ENCODE measurements at regions not wholly inside any gene's neighbourhood (a gene's known extent, or its start where the extent isn't known, plus 50 kb on each side); places are given as distances from the start of the nearest gene placed in this dataset.

DNA sequence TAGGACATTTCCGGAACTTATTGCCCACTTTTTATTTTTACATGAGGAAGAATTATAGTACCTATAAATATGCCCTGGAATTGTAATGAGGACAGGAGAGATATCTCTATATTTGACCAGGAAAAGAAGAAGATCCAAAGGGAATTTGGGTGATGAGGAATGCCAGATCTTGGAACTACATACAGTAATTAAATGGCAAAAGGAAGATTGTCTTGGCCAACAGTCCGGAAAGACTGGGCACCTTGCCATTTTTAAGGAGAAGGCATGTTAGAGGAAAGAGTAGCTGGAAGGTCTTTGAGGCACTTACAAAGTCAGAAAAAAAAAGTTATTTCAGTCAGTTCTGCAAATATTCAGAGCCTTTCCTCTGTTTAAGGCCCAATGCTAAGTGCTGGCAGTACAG lies 616.4 kb downstream of the MED13L start:
- in situ Hi-C loops (cut with HindIII; ENCODE audit: low pct_unique_long_range_greater_than_20kb, low sequenced_read_pairs) = no loop called here
- TF ChIP-seq JUND (IDR thresholded peaks at IDR 0.05; ENCODE audit: low read depth) = no peak
- no peak for DNase-seq (ENCODE audit: low read depth in 1 of 2, low spot score in 1 of 2)

DNA sequence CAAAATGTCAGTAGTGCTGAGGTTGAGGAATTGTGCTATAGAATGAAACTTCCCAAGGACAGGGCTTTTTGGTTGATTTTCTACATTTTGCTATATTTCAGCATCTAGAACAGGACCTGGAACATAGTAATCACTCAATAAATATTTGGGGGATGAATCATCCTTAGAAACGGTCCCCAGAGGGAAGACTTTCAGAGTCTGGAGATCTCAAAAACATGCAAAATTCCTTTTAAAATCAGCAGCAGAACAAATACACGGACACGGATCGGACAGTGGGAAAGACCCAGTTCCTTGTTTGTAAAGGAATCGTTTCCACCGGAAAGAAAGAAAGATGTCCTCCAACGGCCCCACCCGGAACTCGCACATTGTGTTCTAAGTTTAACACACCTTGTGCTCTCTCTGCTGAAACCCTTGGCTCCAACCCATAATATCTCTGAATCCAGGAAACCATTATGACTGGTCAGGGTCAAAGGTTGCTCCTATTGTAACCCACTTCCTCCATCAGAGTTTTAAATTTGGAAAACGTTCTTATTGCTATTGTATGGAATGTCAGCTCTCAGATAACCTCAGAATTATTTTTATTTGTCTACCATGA lies 617.2 kb downstream of the MED13L start:
- in situ Hi-C loops (cut with HindIII; ENCODE audit: low pct_unique_long_range_greater_than_20kb, low sequenced_read_pairs) = no loop called here
- DNase-seq (ENCODE audit: low read depth in 1 of 2, low spot score in 1 of 2) = no peak
- TF ChIP-seq JUND (IDR thresholded peaks at IDR 0.05; ENCODE audit: low read depth) = no peak

DNA sequence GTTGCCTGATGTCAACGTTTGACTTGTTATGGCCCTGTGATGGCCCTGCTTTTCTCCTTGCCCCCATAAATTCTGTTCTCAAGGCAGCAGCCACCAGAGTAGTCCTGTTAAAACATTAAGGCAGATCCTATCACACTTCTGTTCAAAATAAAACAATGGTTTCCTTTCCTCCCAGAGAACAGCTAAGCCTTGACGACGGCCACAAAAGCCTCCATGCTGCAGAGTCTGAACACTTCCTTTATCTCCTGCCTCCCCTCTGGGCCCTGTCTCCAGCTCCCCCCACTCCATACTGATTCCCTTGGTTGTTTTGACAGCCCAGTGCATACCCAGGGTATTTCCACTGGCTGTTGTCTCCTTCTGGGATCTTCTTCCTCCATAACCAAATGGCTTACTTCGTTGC lies 618.1 kb downstream of the MED13L start:
- in situ Hi-C loops (cut with HindIII; ENCODE audit: low pct_unique_long_range_greater_than_20kb, low sequenced_read_pairs) = no loop called here
- no peak for DNase-seq (ENCODE audit: low read depth in 1 of 2, low spot score in 1 of 2)
- TF ChIP-seq JUND (IDR thresholded peaks at IDR 0.05; ENCODE audit: low read depth) = no peak

DNA sequence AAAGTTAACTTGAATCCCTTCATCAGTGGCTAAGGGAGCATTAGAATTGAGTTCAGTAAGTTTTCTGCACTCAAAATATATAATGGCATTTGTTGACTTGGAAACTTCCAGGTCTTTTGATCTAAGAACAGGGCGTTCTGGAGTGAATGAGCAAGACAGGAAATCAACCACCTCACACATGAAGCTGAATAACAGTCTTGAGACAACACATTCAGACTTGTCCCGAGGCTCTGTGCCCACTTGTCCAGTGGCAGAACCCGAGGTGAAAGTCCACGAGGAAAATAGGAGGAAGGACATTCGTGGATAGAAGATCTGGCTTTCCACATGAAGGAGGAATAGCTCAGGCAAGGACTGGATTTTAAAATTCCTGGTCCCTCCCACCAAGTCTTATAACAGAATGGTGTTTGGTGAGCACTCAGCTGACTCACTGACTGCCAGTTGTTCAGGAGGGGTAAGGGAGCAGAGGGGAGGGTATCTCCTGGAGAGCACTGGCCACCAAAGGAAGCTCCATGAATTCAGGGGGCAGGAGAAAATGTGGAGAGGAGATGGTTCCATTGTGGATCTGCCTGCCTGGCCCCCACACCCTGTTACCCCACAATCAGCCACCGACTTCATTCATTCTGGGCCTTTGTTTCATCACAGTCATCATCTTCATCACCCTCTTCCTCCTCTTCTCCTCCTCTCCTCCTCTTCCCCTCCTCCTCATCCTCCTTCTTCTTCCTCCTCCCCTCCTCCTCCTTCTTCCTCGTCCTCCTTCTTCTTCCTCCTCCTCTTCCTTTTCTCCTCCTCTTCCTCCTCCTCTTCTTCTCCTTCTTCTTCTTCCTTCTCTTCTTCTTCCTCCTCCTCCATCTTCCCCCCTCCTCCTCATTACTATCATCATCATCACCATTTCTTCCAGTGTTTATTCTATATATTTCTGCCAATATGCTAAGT lies 620.1 kb downstream of the MED13L start:
- TF ChIP-seq JUND (IDR thresholded peaks at IDR 0.05; ENCODE audit: low read depth) = no peak
- in situ Hi-C loops (cut with HindIII; ENCODE audit: low pct_unique_long_range_greater_than_20kb, low sequenced_read_pairs) = no loop called here
- no peak for DNase-seq (ENCODE audit: low read depth in 1 of 2, low spot score in 1 of 2)

DNA sequence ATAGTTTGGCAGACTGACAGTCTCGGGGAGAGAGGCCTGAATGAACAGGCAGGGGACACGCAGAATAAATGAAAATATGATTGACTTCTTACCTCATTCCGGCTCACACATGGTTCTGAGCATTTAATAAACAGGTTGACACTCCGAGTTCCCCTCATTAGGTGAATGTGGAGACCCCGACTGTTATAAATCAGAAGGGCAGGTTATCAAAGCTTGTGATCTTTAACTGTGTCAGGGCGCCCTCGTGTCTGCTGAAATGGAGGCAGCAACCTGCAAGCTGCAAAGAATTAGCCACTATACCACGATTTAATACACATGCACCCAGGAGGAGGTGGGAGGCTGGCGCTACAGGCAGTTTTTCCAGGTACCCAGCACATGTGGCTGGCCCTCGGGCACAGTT lies 627.5 kb downstream of the MED13L start:
- no peak for TF ChIP-seq JUND (IDR thresholded peaks at IDR 0.05; ENCODE audit: low read depth)
- in situ Hi-C loops (cut with HindIII; ENCODE audit: low pct_unique_long_range_greater_than_20kb, low sequenced_read_pairs) = no loop called here
- no peak for DNase-seq (ENCODE audit: low read depth in 1 of 2, low spot score in 1 of 2)

DNA sequence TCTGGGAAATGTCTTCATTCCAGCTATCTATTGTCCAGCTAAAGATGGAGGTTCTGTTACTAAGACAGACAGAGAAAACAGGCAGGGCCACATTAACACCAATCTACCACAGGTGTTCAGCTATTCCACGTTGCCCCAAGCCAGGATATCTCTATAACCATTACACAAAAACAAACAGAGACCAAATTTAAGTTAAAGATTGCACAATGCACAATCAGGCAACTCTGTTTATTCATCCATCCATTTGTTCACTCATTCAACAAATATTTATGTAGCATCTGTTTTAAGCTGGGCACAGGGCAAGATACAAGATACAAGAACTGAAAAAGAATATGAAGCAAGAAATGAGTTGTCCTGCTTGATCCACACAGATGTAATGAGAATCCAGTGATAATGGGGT lies 629.0 kb downstream of the MED13L start:
- in situ Hi-C loops (cut with HindIII; ENCODE audit: low pct_unique_long_range_greater_than_20kb, low sequenced_read_pairs) = no loop called here
- no peak for DNase-seq (ENCODE audit: low read depth in 1 of 2, low spot score in 1 of 2)
- TF ChIP-seq JUND (IDR thresholded peaks at IDR 0.05; ENCODE audit: low read depth) = no peak

DNA sequence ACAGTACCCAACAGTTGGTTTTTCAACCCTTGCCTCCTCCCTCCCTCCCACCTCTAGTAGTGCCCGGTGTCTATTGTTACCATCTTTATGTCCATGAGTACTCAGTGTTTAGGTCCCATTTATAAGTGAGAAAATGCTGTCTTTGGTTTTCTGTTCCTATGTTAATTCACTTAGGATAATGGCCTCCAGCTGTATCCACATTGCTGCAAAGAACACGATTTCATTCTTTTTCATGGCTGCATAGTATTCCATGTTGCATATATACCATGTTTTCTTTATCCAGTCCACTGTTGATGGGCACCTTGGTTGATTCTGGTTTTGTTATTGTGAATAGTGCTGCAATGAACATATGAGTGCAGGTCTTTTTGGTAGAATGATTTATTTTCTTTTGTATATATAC lies 631.3 kb downstream of the MED13L start:
- DNase-seq (ENCODE audit: low read depth in 1 of 2, low spot score in 1 of 2) = no peak
- in situ Hi-C loops (cut with HindIII; ENCODE audit: low pct_unique_long_range_greater_than_20kb, low sequenced_read_pairs) = no loop called here
- TF ChIP-seq JUND (IDR thresholded peaks at IDR 0.05; ENCODE audit: low read depth) = no peak

DNA sequence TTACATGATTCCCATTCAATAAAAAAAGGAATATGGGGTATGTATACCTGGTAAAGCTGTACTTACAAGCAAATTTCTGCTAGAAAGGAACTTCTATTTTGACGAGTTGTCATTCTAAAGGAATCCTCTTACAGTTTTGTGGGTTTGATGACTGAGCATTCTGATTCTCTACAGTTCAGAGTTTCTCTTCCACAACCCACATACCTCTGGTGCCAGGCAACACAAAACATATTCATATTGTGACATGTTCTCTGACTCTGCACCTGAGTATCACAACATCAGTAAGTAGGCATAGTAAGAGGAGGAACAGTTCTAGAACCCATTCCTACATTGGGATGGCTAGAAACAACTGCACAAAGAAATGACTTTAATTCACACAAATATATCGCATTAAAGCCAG lies 636.6 kb downstream of the MED13L start:
- DNase-seq (ENCODE audit: low read depth in 1 of 2, low spot score in 1 of 2) = no peak
- no peak for TF ChIP-seq JUND (IDR thresholded peaks at IDR 0.05; ENCODE audit: low read depth)
- in situ Hi-C loops (cut with HindIII; ENCODE audit: low pct_unique_long_range_greater_than_20kb, low sequenced_read_pairs) = no loop called here

DNA sequence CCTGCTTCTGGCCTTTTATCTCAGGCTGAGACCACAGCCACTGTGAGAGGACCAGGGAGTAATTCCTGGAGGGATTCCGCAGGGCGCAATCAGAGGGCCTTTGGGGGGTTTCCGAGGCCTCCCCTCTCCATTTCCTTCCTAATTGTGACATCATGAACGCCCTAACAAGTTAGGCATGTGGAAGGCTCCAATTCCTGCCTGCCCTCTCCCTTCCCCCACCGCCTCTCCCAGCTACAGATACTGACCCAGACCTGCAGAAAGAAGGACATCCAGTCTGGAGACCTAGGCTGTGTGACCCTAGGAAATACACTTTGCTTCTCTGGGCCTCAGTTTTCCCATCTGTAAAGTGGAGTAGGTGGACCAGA lies 637.9 kb downstream of the MED13L start:
- DNase-seq (ENCODE audit: low read depth in 1 of 2, low spot score in 1 of 2) = no peak
- no peak for TF ChIP-seq JUND (IDR thresholded peaks at IDR 0.05; ENCODE audit: low read depth)
- in situ Hi-C loops (cut with HindIII; ENCODE audit: low pct_unique_long_range_greater_than_20kb, low sequenced_read_pairs) = no loop called here

DNA sequence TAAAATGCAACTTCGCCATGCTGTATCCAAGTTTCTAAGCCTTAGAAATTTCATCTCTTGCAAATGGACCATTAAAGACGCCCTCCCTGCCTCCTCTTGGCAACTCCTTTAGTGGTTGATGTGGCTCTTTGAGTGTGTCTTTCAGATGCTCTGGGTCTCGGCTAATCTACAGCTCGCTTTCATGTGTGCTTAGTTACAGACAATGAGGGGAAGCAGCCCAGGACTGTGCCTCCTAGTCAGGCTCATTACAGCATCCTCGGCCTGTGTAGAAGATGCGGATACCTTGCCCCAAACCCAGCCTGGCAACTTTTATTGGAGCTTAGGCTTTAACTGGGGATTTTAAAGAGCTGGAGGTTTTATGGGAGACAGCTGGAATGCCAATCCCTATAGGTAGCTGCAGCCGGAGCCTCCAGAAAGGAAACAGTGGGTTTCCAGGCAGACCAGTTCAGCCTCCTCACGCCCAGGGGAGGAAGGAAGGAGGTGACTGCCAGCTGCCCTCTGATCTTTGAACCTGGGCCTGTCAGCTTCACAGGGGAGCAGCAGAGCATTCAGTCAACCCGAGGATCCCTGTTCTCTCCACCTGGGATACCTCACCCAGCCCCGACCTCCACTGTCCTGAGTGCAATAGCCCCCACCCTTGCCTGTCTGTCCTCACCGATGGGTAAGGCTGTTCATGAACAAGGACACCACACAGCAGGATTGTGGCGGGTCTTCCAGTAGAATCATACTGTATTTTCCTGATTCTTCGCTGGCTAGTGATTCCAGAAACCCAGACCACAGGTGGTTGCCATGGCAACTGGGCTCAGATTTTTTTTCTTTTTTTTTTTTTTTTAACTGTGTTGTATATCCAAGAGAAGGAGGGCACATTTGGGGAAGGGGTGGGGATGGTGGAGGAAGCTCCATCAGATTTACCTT lies 638.5 kb downstream of the MED13L start:
- in situ Hi-C loops (cut with HindIII; ENCODE audit: low pct_unique_long_range_greater_than_20kb, low sequenced_read_pairs) = no loop called here
- TF ChIP-seq JUND (IDR thresholded peaks at IDR 0.05; ENCODE audit: low read depth) = no peak
- DNase-seq (ENCODE audit: low read depth in 1 of 2, low spot score in 1 of 2) = no peak

DNA sequence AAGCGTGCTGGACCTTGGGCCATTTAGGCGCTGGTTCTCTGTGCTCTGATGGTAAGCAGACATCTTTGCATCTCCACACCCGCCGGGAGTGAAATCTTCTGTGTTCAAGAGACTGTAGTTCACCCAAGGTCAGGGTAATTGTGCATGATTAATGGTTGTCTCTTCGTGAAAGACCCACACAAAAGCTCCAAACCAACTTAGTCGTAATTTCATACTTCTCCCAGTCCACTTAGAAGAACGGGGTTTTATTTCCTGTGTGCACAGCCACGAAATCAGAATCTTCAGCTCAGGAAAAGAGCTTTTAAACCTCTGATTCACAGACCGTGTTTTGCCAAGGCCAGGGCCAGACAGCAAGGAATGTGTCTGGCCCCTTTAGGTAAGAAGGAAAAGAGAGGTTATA lies 640.9 kb downstream of the MED13L start:
- in situ Hi-C loops (cut with HindIII; ENCODE audit: low pct_unique_long_range_greater_than_20kb, low sequenced_read_pairs) = no loop called here
- no peak for DNase-seq (ENCODE audit: low read depth in 1 of 2, low spot score in 1 of 2)
- TF ChIP-seq JUND (IDR thresholded peaks at IDR 0.05; ENCODE audit: low read depth) = no peak

DNA sequence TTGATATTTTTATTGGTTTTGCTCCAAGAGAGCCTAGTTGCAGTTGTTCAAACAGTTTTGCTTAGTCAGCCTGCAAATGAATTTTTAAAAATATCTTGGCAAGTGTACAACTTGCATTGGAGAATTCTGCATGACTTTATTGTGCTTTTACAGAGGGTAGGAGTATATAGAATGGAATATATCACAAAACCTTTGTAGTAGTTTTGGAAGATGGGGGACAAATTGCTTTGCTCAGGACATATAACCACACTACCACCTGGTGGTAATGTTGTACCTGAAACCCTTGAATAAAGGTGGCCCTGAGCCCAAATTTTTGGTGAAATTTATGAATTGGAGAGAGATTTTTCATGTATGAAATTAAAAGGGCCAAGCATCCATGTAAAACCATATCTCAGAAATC lies 645.2 kb downstream of the MED13L start:
- DNase-seq (ENCODE audit: low read depth in 1 of 2, low spot score in 1 of 2) = peak; percentile 25 to 41
- no peak for TF ChIP-seq JUND (IDR thresholded peaks at IDR 0.05; ENCODE audit: low read depth)
- in situ Hi-C loops (cut with HindIII; ENCODE audit: low pct_unique_long_range_greater_than_20kb, low sequenced_read_pairs) = no loop called here

DNA sequence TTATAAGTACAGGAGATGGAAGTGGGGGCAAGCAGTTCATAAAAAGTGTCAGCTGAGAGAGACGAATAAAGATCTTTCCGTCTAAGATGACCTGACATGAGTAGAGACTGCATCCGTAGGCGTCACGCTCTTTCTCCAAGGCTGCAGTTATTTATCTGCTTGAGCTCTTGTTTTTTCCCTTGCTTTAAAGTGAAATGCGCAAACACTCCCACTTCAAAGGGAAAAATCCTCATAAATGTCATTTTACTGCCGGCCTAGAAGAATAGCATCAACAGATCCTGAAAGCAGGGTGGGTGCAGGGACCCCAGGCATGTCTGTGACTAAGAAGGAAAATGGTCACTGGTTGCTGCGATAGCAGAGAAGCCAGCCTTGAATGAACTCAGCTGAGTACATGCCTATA lies 647.4 kb downstream of the MED13L start:
- no peak for DNase-seq (ENCODE audit: low read depth in 1 of 2, low spot score in 1 of 2)
- no peak for TF ChIP-seq JUND (IDR thresholded peaks at IDR 0.05; ENCODE audit: low read depth)
- in situ Hi-C loops (cut with HindIII; ENCODE audit: low pct_unique_long_range_greater_than_20kb, low sequenced_read_pairs) = no loop called here
